ENCODE measurements at regions not wholly inside any gene's neighbourhood (a gene's known extent, or its start where the extent isn't known, plus 50 kb on each side); places are given as distances from the start of the nearest gene placed in this dataset.

GRCh38 chr7:111671927-111672326 is 109.6 kb upstream of the IMMP2L start:
- TF ChIP-seq, protein P1, sequence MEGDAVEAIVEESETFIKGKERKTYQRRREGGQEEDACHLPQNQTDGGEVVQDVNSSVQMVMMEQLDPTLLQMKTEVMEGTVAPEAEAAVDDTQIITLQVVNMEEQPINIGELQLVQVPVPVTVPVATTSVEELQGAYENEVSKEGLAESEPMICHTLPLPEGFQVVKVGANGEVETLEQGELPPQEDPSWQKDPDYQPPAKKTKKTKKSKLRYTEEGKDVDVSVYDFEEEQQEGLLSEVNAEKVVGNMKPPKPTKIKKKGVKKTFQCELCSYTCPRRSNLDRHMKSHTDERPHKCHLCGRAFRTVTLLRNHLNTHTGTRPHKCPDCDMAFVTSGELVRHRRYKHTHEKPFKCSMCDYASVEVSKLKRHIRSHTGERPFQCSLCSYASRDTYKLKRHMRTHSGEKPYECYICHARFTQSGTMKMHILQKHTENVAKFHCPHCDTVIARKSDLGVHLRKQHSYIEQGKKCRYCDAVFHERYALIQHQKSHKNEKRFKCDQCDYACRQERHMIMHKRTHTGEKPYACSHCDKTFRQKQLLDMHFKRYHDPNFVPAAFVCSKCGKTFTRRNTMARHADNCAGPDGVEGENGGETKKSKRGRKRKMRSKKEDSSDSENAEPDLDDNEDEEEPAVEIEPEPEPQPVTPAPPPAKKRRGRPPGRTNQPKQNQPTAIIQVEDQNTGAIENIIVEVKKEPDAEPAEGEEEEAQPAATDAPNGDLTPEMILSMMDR (IDR thresholded peaks at IDR 0.05): no peak
- no peak for TF ChIP-seq POLR2A (IDR thresholded peaks at IDR 0.05)
- TF ChIP-seq POLR2AphosphoS5 (IDR thresholded peaks at IDR 0.05): no peak
- no peak for TF ChIP-seq EP300 (IDR thresholded peaks at IDR 0.05)
